ENCODE measurements at regions not wholly inside any gene's neighbourhood (a gene's known extent, or its start where the extent isn't known, plus 50 kb on each side); places are given as distances from the start of the nearest gene placed in this dataset.

DNA sequence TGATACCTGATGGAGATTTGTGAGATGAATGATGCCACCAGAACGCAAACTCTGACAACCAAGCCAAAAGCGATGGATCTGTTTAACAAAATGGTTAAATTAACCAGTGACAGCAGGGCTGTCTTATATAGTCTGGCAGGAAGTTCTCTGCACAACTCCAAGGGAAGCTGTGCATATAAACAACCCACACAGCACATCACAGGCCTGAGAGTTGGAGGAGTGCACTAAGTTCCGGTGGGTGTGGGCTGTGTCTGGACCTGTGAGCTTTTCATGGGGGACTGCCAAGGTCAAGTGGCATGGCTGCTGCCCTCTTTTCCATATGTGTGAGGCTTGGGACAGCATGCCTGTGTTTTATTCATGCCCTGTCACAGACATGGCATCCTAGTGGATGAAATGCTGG, 414.6 kb upstream of the TRIB2 start:
- CTCF ChIA-PET = no interaction called here
- H3K27ac Mint-ChIP-seq = no peak overlapping the region
- no peaks in the 10 kb centered on the region for H3K36me3 Mint-ChIP-seq
- H3K4me1 Mint-ChIP-seq (ENCODE audit: low read depth) = peaks cover 28% of the 10 kb centered on the region
- peaks cover 2% of the 10 kb centered on the region for H3K27me3 Mint-ChIP-seq
- H3K4me3 Mint-ChIP-seq = no peak overlapping the region
- intact Hi-C loops (cut with micrococcal nuclease) = no loop called here
- no peaks in the 10 kb centered on the region for H3K9me3 Mint-ChIP-seq
- DNase-seq = no peak
- POLR2A ChIA-PET = no interaction called here

DNA sequence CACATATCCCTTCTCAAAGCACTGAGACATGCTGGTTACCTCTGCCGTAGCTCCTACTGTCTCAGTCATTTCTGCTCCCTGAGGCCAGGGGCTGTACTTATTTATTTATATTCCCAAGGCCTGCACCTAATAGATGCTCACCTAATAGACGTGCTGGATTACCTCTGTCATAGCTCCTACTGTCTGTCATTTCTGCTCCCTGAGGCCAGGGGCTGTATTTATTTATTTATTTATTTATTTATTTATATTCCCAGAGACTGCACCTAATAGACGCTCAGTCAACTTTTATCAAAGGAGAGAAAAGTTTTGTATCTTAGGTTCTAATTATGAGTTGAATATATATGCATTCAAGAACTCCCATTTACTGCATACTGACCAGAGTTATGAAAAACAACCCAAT, 414.0 kb upstream of the TRIB2 start:
- DNase-seq = no peak
- H3K4me1 Mint-ChIP-seq (ENCODE audit: low read depth) = peaks cover 28% of the 10 kb centered on the region
- H3K4me3 Mint-ChIP-seq = no peak overlapping the region
- H3K27ac Mint-ChIP-seq = no peak overlapping the region
- POLR2A ChIA-PET = no interaction called here
- no peaks in the 10 kb centered on the region for H3K9me3 Mint-ChIP-seq
- intact Hi-C loops (cut with micrococcal nuclease) = loop anchor here (1.0 kb wide), 1 partner anchor 8 kb away; no protein-coding TSS in a partner anchor
- CTCF ChIA-PET = interaction anchor here (1.1 kb wide), 1 partner anchor 413 kb away, joined by 3 read pairs; no protein-coding TSS in a partner anchor
- H3K27me3 Mint-ChIP-seq = no peaks in the 10 kb centered on the region
- no peaks in the 10 kb centered on the region for H3K36me3 Mint-ChIP-seq

DNA sequence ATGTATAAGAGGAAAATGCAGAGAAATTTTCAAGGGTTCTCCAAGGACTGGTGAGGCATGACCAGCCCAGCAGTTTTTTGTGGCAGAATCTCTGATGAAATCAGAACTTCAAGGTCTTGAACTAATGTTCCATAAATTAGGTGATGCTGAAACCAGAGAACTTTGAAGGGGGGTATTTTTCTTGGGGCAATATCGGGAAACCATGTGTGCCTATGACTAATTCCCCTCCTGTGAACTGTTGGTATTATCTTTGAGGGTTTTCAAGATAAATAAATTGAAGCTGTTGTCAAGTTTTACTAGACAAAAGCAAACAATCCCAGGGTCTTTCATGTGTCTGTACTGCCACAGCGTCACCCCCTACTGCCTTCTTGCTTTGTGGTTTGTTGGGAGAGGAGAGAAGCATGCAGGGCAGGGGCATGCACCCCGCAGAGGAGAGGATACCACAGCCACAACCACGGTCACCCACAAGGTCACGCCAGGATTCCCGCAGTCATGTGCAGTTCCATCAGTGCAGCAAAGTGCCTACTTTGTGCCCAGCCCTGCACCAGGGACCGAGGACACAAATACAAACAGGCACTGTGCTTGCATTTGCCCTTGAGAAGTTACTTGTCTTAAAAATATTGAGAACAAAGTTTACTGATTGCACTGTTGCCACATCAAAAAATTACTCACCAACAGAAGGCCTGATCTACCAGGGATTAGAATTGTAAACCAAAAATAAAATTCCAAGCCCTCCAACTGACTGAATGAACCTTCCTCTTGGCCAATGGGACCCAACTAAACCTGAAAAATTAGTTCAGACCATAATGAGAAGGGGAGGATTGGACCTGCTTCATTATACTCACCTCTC, 413.3 kb upstream of the TRIB2 start:
- Mint-ChIP-seq H3K27ac (no peak overlapping the region), H3K4me3 (no peak overlapping the region)
- CTCF ChIA-PET = interaction anchor here (1.1 kb wide), 1 partner anchor 412 kb away, joined by 3 read pairs; no protein-coding TSS in a partner anchor

DNA sequence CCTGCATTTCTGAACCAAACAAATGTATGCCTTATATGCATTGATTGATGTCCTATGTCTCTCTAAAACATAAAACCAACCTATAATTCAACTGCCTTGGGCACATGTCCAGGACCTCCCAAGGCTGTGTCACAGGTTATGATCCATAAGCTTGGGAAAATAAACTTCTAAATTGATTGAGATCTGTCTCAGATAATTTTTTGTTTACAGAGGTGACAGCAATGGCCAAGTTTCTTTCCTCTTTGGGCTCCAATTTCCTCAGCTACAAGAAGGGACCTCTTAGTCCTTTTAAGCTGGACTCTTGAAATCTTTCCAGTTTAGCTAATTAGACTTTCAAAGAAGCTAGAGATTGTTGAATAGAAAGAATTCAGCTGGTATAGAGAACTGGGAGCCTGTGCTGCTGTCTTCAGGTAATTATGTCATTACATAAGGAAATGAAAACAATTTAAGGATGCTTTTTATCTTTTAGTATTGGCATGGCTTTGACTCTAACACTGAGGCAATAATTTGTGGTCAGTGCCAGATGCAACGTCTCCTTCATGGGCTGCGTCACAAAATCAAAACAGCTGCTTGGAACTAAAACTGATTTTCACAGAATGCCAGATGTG, 412.1 kb upstream of the TRIB2 start:
- ChIA-PET POLR2A (no interaction called here), CTCF (no interaction called here)
- no peak overlapping the region for H3K27ac Mint-ChIP-seq
- H3K27me3 Mint-ChIP-seq = no peaks in the 10 kb centered on the region
- H3K4me3 Mint-ChIP-seq = no peak overlapping the region
- DNase-seq = no peak
- intact Hi-C loops (cut with micrococcal nuclease) = no loop called here
- H3K4me1 Mint-ChIP-seq (ENCODE audit: low read depth) = peaks cover 33% of the 10 kb centered on the region
- H3K9me3 Mint-ChIP-seq = no peaks in the 10 kb centered on the region
- H3K36me3 Mint-ChIP-seq = no peaks in the 10 kb centered on the region

More for the DNA sequence above, 413.3 kb upstream of the TRIB2 start:
- Mint-ChIP-seq H3K9me3 (no peaks in the 10 kb centered on the region), H3K27me3 (no peaks in the 10 kb centered on the region), H3K36me3 (no peaks in the 10 kb centered on the region), H3K4me1 (ENCODE audit: low read depth) (peaks cover 28% of the 10 kb centered on the region)
- DNase-seq = peak; percentile 27
- POLR2A ChIA-PET = no interaction called here
- intact Hi-C loops (cut with micrococcal nuclease) = loop anchor here (1.0 kb wide), 1 partner anchor 9 kb away; no protein-coding TSS in a partner anchor

DNA sequence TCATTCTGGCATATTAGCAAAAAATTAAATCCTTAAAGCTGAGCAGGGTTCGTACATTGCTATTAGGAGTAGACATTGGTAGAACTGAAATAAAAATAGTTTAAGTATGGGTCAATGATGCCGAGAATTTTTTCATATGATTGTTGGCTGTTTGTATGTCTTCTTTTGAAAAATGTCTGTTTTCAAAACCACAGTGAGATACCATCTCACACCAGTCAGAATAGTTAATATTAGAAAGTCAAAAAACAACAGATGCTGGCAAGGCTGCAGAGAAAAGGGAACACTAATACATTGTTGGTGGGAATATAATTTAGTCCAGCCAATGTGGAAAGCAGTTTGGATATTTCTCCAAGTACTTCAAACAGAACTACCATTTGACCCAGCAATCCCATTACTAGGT, 410.8 kb upstream of the TRIB2 start:
- H3K4me3 Mint-ChIP-seq = no peak overlapping the region
- ChIA-PET CTCF (no interaction called here), POLR2A (no interaction called here)
- H3K27me3 Mint-ChIP-seq = no peaks in the 10 kb centered on the region
- no peaks in the 10 kb centered on the region for H3K36me3 Mint-ChIP-seq
- intact Hi-C loops (cut with micrococcal nuclease) = no loop called here
- no peak overlapping the region for H3K27ac Mint-ChIP-seq
- H3K9me3 Mint-ChIP-seq = no peaks in the 10 kb centered on the region
- DNase-seq = no peak
- peaks cover 44% of the 10 kb centered on the region for H3K4me1 Mint-ChIP-seq (ENCODE audit: low read depth)

DNA sequence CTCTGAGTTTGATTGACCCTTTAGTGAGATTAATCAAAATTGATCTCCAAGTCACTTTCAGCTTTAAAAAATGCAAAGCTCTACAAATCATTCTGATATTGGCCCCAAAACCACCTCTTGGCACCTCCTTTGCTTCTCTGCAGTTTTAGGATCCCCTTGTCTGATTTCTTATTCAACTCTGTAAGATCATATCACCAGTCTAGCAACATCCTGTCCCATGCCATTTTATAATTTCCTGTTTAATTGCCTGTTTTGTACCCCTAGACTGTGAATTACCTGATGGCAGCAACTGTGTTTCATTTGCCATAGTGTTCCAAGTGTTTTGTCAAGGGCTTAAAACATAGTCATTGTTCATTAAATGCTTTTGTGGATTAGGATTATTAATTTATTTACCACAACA, 406.3 kb upstream of the TRIB2 start:
- H3K4me3 Mint-ChIP-seq = no peak overlapping the region
- H3K4me1 Mint-ChIP-seq (ENCODE audit: low read depth) = peaks cover 22% of the 10 kb centered on the region
- no peaks in the 10 kb centered on the region for H3K27me3 Mint-ChIP-seq
- no peaks in the 10 kb centered on the region for H3K9me3 Mint-ChIP-seq
- no peak overlapping the region for H3K27ac Mint-ChIP-seq
- intact Hi-C loops (cut with micrococcal nuclease) = no loop called here
- DNase-seq = no peak
- ChIA-PET POLR2A (no interaction called here), CTCF (no interaction called here)
- H3K36me3 Mint-ChIP-seq = no peaks in the 10 kb centered on the region

DNA sequence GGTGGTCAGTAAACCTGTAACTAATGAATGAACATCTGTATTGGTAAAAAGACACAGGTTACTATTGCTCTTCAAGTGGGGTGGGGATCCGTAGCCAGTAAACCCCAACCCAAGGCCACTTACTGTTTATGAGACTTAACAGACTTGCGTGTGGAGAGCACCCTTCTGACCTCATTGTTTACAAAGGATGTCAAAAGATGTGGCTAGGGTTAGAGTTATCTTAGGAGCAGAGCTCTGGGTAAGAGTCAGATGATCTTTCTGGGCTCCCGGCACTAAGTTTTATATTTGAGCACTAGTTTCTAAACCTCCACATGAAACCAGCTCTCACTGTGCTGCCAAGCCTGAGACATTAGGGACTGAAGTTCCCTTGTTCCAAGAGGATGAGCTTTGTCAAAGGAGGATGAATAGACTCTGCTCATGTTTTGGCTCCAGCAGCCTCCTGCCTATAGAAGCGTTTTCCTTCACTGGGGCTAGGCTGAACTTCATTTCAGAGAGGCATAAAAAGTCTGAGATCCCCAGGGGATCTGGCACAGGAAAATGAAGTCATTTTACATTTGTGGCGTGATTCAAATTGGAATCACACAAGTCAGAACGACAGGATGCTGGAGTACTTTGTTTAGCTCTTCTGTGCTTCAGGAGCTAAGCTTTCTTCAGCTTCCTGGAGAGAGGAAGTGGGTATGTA, 403.1 kb upstream of the TRIB2 start:
- no peak for DNase-seq
- H3K4me3 Mint-ChIP-seq = no peak overlapping the region
- H3K9me3 Mint-ChIP-seq = no peaks in the 10 kb centered on the region
- no peaks in the 10 kb centered on the region for H3K27me3 Mint-ChIP-seq
- peaks cover 22% of the 10 kb centered on the region for H3K4me1 Mint-ChIP-seq (ENCODE audit: low read depth)
- no peaks in the 10 kb centered on the region for H3K36me3 Mint-ChIP-seq
- intact Hi-C loops (cut with micrococcal nuclease) = no loop called here
- ChIA-PET CTCF (interaction anchor here (1.1 kb wide), 1 partner anchor 694 kb away, joined by 3 read pairs; no protein-coding TSS in a partner anchor), POLR2A (no interaction called here)
- H3K27ac Mint-ChIP-seq = no peak overlapping the region

DNA sequence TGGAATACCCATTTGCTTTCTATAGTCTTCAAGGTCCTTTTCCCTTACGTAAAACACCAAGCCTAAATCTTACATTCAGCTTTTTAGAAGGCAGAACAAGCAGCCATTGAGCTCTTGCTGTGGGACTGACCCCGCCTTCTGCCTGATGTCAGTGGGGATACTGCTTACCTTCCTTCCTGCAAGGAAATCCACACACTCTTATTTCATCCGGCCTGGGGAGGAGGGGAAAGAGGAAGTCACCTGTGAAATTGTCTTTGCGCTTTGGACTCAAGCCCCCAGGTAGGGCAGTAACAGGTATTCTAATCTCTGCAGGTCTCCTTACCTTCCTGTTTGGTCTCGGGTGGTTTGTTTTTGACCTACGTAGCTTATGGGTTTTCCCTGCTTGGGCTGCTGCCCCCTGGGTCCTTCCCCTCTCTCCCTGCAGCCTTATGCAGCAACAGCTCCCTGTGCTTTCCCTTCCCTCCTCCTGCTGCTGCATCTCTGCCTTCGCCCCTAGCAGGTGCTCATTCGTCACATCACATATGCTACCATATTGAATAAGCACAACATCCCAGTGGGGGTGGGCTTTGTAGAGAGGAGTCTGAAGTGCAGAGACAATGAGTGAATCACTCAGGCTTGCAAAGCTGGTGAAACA, 402.5 kb upstream of the TRIB2 start:
- DNase-seq = no peak
- H3K4me1 Mint-ChIP-seq (ENCODE audit: low read depth) = peaks cover 16% of the 10 kb centered on the region
- POLR2A ChIA-PET = no interaction called here
- H3K4me3 Mint-ChIP-seq = no peak overlapping the region
- no peak overlapping the region for H3K27ac Mint-ChIP-seq
- H3K9me3 Mint-ChIP-seq = no peaks in the 10 kb centered on the region
- CTCF ChIA-PET = interaction anchor here (1.1 kb wide), 1 partner anchor 693 kb away, joined by 3 read pairs; no protein-coding TSS in a partner anchor
- H3K36me3 Mint-ChIP-seq = no peaks in the 10 kb centered on the region
- no peaks in the 10 kb centered on the region for H3K27me3 Mint-ChIP-seq
- intact Hi-C loops (cut with micrococcal nuclease) = no loop called here

DNA sequence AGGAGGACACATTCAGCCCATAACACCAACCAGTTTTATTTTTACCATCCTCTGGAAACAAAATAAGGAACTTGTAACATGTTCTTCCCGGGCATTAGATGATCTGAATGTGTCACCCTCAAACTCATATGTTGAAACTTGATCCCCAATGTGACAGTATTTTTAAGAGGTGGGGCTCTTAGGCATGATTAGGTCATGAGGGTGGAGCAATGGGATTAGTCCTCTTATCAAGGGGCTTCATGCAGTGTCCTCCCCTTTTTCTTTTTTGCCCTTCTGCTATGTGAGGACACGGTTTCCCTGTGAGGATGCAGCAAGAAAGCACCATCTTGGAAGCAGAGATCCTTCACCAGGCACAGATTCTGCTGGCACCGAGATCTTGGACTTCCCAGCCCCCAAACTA, 401.5 kb upstream of the TRIB2 start:
- peaks cover 12% of the 10 kb centered on the region for H3K4me1 Mint-ChIP-seq (ENCODE audit: low read depth)
- POLR2A ChIA-PET = no interaction called here
- CTCF ChIA-PET = no interaction called here
- intact Hi-C loops (cut with micrococcal nuclease) = no loop called here
- H3K36me3 Mint-ChIP-seq = no peaks in the 10 kb centered on the region
- H3K9me3 Mint-ChIP-seq = no peaks in the 10 kb centered on the region
- no peaks in the 10 kb centered on the region for H3K27me3 Mint-ChIP-seq
- no peak overlapping the region for H3K4me3 Mint-ChIP-seq
- no peak overlapping the region for H3K27ac Mint-ChIP-seq
- no peak for DNase-seq

DNA sequence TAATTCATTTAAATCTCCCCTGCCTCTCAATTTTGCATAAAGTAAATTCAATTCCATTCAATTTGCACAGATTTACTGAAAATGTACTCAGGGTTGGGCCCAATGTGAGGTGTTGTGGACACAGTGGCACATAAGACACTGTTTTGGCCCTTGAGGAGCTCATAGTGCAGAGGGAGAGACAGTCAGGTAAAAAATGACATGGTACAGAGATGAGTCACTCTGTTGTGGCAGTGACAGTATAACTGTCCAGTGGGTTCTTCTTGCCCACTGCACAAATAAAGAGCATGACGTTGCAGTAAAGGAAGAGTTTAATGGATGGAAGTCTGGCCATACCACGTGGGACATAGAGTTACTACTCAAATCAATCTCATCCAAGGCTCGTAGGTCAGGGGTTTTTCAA, 400.3 kb upstream of the TRIB2 start:
- Mint-ChIP-seq H3K27me3 (no peaks in the 10 kb centered on the region), H3K36me3 (no peaks in the 10 kb centered on the region), H3K4me1 (ENCODE audit: low read depth) (peaks cover 5% of the 10 kb centered on the region), H3K9me3 (no peaks in the 10 kb centered on the region), H3K4me3 (no peak overlapping the region), H3K27ac (no peak overlapping the region)
- ChIA-PET POLR2A (no interaction called here), CTCF (no interaction called here)
- intact Hi-C loops (cut with micrococcal nuclease) = no loop called here
- DNase-seq = no peak

DNA sequence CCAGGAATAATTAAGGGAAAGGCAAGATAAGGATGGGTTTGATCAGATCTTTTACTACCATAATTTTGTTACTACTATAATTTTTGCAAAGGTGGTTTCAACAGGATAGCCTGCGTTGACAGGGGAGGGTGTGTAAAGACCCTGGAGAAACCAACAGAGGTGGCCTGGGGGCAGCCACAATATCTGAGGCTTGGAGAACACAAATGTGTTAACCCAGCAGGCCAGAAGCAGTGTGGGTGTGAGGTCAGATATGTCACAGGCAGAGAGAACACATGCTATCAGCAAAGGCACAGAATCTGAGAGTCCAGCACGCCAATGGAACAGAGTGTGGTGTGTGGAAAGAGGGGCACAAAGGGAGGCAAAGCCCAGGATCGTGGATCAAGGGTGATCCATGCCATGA, 399.4 kb upstream of the TRIB2 start:
- no peaks in the 10 kb centered on the region for H3K36me3 Mint-ChIP-seq
- no peaks in the 10 kb centered on the region for H3K27me3 Mint-ChIP-seq
- POLR2A ChIA-PET = no interaction called here
- no peak for DNase-seq
- no peak overlapping the region for H3K27ac Mint-ChIP-seq
- no peaks in the 10 kb centered on the region for H3K9me3 Mint-ChIP-seq
- H3K4me1 Mint-ChIP-seq (ENCODE audit: low read depth) = peaks cover 5% of the 10 kb centered on the region
- CTCF ChIA-PET = no interaction called here
- intact Hi-C loops (cut with micrococcal nuclease) = no loop called here
- no peak overlapping the region for H3K4me3 Mint-ChIP-seq

DNA sequence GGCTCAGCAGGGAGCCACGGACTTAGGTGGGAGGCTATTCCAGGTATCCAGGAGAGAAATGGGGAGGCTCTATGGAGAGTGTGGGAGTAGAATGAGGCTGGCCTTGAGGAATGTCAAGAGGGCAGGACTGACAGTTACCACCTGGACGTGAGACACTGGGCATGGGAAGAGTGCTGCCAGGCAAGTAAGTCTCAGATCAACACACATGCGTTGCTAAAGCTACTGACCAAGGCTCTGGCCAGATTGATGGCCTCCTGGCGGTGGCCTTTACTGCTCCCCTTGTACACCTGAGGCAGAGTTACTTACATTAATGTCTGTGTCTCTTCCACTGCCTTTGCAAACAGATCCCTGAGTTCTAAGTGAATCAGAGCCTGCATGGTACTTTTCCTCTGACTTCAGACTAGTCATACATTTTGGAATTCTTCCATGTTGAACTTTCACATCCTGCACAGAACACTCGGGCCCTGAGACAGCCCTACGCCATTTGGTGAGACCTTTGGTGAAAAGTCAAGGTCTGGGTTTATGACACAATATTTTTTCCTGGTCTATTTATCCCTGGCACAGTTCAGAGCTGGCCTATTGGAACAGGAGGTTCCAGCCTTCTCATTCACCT, 398.8 kb upstream of the TRIB2 start:
- no peaks in the 10 kb centered on the region for H3K9me3 Mint-ChIP-seq
- H3K27ac Mint-ChIP-seq = no peak overlapping the region
- H3K4me1 Mint-ChIP-seq (ENCODE audit: low read depth) = peaks cover 5% of the 10 kb centered on the region
- no peak for DNase-seq
- intact Hi-C loops (cut with micrococcal nuclease) = no loop called here
- no peak overlapping the region for H3K4me3 Mint-ChIP-seq
- POLR2A ChIA-PET = interaction anchor here (0.8 kb wide), 1 partner anchor 10 kb away, joined by 3 read pairs; no protein-coding TSS in a partner anchor
- H3K27me3 Mint-ChIP-seq = no peaks in the 10 kb centered on the region
- CTCF ChIA-PET = no interaction called here
- H3K36me3 Mint-ChIP-seq = no peaks in the 10 kb centered on the region

All from activated CD4-positive, alpha-beta memory T cell treated with anti-CD3 and anti-CD28 coated beads for 36 hours (primary cell).